ENCODE measurements at regions not wholly inside any gene's neighbourhood (a gene's known extent, or its start where the extent isn't known, plus 50 kb on each side); places are given as distances from the start of the nearest gene placed in this dataset.
"Not testable (repeated sequence)": the region's sequence is repeated elsewhere in the genome, so short reads cannot be mapped to it uniquely, and the experiment has no call there.

DNA sequence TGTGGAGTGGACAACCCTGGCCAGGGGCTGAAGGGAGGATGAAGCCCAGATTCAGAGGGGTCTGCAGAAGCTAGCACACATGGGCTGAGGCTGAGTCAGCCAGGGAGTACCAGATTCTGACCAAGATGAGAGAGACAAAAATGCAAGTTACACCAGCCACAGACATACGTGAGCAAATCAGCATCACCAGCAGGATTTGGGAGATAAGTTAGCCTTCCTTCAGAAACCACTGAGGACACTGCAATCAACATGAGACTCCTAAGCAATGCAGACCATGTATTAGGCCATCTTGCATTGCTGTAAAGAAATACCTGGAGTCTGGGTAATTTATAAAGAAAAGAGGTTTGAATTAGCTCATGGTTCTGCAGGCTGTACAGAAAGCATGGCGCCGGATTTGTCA lies 57.0 kb upstream of the PAGE5 start:
- DNase-seq (ENCODE audit: low read depth, low spot score) (no peak), FAIRE-seq (no peak)
- Histone ChIP-seq H3K9me3 (replicated peaks; ENCODE audit: control insufficient read depth, insufficient read depth, low read length) (no peaks in the 10 kb centered on the region), H4K20me1 (replicated peaks; ENCODE audit: control insufficient read depth, extremely low read depth, insufficient read depth, low read length) (no peaks in the 10 kb centered on the region), H3K27me3 (ENCODE audit: control insufficient read depth in 2 of 2, insufficient read depth in 2 of 2, low read length in 2 of 2) (no peaks in the 10 kb centered on the region), H3K4me2 (ENCODE audit: insufficient read depth, low read length) (no peak overlapping the region), H3K4me3 (replicated peaks in 1 of 3; ENCODE audit: insufficient read depth in 1 of 3, low read depth in 1 of 3, low read length in 3 of 3) (no peak overlapping the region), H3K9me1 (replicated peaks; ENCODE audit: control insufficient read depth, extremely low read depth, insufficient read depth, low read length) (no peaks in the 10 kb centered on the region), H3K9ac (replicated peaks; ENCODE audit: extremely low read depth, insufficient read depth, low read length) (no peak overlapping the region), H3K36me3 (ENCODE audit: control insufficient read depth in 2 of 2, extremely low read depth in 1 of 2, insufficient read depth in 2 of 2, low read length in 2 of 2) (no peaks in the 10 kb centered on the region), H3K79me2 (ENCODE audit: control insufficient read depth, insufficient read depth, low read length) (no peaks in the 10 kb centered on the region), H3K27ac (ENCODE audit: insufficient read depth, low read depth, low read length) (no peak overlapping the region), H3K4me1 (ENCODE audit: control insufficient read depth, extremely low read depth, insufficient read depth, low read length) (peaks cover 5% of the 10 kb centered on the region), H2AFZ (ENCODE audit: low read depth, low read length) (no peak overlapping the region)
- TF ChIP-seq JUN (IDR thresholded peaks at IDR 0.05; ENCODE audit: borderline replicate concordance, insufficient read depth, insufficient read length, low read depth) (no peak), EZH2 (IDR thresholded peaks at IDR 0.05; ENCODE audit: borderline replicate concordance, low read depth, low read length, severe bottlenecking) (no peak), FOS (IDR thresholded peaks at IDR 0.05; ENCODE audit: borderline replicate concordance, insufficient read depth, low read length) (no peak), POLR2AphosphoS5 (IDR thresholded peaks at IDR 0.05; ENCODE audit: insufficient read depth, low read depth, low read length) (no peak), GATA2 (IDR thresholded peaks at IDR 0.05; ENCODE audit: insufficient read depth, insufficient read length, low read depth, low read length) (no peak), POLR2A (IDR thresholded peaks at IDR 0.05; ENCODE audit: low read depth, low read length) (no peak), MYC (IDR thresholded peaks at IDR 0.05; ENCODE audit: low read depth, low read length) (no peak)
- TF ChIP-seq, protein P1, sequence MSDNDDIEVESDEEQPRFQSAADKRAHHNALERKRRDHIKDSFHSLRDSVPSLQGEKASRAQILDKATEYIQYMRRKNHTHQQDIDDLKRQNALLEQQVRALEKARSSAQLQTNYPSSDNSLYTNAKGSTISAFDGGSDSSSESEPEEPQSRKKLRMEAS (IDR thresholded peaks at IDR 0.05; ENCODE audit: insufficient read depth, insufficient read length): no peak
- TF ChIP-seq, protein P2, sequence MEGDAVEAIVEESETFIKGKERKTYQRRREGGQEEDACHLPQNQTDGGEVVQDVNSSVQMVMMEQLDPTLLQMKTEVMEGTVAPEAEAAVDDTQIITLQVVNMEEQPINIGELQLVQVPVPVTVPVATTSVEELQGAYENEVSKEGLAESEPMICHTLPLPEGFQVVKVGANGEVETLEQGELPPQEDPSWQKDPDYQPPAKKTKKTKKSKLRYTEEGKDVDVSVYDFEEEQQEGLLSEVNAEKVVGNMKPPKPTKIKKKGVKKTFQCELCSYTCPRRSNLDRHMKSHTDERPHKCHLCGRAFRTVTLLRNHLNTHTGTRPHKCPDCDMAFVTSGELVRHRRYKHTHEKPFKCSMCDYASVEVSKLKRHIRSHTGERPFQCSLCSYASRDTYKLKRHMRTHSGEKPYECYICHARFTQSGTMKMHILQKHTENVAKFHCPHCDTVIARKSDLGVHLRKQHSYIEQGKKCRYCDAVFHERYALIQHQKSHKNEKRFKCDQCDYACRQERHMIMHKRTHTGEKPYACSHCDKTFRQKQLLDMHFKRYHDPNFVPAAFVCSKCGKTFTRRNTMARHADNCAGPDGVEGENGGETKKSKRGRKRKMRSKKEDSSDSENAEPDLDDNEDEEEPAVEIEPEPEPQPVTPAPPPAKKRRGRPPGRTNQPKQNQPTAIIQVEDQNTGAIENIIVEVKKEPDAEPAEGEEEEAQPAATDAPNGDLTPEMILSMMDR (IDR thresholded peaks at IDR 0.05; ENCODE audit: extremely low read depth in 1 of 2, insufficient read depth in 1 of 2, low read depth in 1 of 2, low read length in 2 of 2): no peak
- dilution Hi-C loops (cut with MboI; ENCODE audit: extremely low pct_ligation_motif_present, low sequenced_read_pairs) (no loop called here), intact Hi-C loops (cut with micrococcal nuclease) (loop anchor here (5.0 to 10.0 kb wide), 3 partner anchors 268 to 1478 kb away; partner anchors contain the start of genes HUWE1 and MAGED2)
- CTCF ChIA-PET: no interaction called here
- POLR2A ChIA-PET: no interaction called here
- BruUV-seq (replicated peaks): no TSS peak

DNA sequence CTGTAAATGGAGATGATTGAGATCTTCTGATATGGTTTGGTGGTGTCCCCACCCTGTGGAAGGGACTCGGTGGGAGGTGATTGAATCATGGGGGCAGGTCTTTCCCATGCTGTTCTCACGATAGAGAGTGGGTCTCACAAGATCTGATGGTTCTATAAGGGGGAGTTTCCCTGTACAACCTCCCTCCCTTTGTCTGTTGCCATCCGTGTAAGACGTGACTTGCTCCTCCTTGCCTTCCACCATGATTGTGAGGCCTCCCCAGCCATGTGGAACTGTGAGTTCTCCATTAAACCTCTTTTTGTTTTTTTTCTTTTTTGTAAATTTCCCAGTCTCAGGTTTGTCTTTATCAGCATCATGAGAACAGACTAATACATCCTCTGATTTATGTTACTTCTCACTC lies 55.1 kb upstream of the PAGE5 start:
- H4K20me1 ChIP-seq (replicated peaks; ENCODE audit: control insufficient read depth, extremely low read depth, insufficient read depth, low read length); CTCF ChIA-PET; H3K27me3 ChIP-seq (ENCODE audit: control insufficient read depth in 2 of 2, insufficient read depth in 2 of 2, low read length in 2 of 2); H3K27ac ChIP-seq (ENCODE audit: insufficient read depth, low read depth, low read length); H3K9ac ChIP-seq (replicated peaks; ENCODE audit: extremely low read depth, insufficient read depth, low read length); BruUV-seq (replicated peaks); dilution Hi-C loops (cut with MboI; ENCODE audit: extremely low pct_ligation_motif_present, low sequenced_read_pairs); H3K36me3 ChIP-seq (ENCODE audit: control insufficient read depth in 2 of 2, extremely low read depth in 1 of 2, insufficient read depth in 2 of 2, low read length in 2 of 2); H3K4me1 ChIP-seq (ENCODE audit: control insufficient read depth, extremely low read depth, insufficient read depth, low read length); H3K4me2 ChIP-seq (ENCODE audit: insufficient read depth, low read length); H3K9me3 ChIP-seq (replicated peaks; ENCODE audit: control insufficient read depth, insufficient read depth, low read length); H3K79me2 ChIP-seq (ENCODE audit: control insufficient read depth, insufficient read depth, low read length); H3K4me3 ChIP-seq (replicated peaks in 1 of 3; ENCODE audit: insufficient read depth in 1 of 3, low read depth in 1 of 3, low read length in 3 of 3); POLR2A ChIA-PET; DNase-seq (ENCODE audit: low read depth, low spot score); H2AFZ ChIP-seq (ENCODE audit: low read depth, low read length); FAIRE-seq; H3K9me1 ChIP-seq (replicated peaks; ENCODE audit: control insufficient read depth, extremely low read depth, insufficient read depth, low read length): not testable (repeated sequence)
- intact Hi-C loops (cut with micrococcal nuclease): loop anchor here (10.0 kb wide), 2 partner anchors 270 to 1480 kb away; partner anchors contain the start of gene HUWE1
